ENCODE measurements at regions not wholly inside any gene's neighbourhood (a gene's known extent, or its start where the extent isn't known, plus 50 kb on each side); places are given as distances from the start of the nearest gene placed in this dataset.

DNA sequence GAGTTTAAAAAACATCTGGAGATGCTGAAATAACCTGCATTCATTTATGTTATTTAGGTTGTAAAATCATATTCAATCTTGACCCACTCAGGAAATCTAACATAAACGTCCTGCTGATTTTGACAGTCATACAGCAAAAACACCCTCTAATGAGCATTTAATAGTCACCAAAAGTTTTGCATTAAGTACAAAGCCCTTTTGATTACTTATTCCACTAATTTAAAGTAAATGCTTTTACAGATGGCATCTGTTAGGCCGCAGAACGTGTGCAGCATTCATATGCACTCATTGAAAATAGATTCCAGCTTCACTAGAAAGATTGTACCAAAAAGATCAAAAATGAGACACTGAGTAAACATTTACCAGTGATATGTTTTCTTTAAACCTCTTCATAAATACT is 1295.1 kb downstream of the EFNB2 start:
- Histone ChIP-seq H3K27me3 (no peaks in the 10 kb centered on the region), H3K36me3 (no peaks in the 10 kb centered on the region), H3K4me3 (no peak overlapping the region), H3K4me1 (ENCODE audit: low read depth) (no peaks in the 10 kb centered on the region), H3K9me3 (ENCODE audit: low read depth) (no peaks in the 10 kb centered on the region), H3K27ac (no peak overlapping the region)
- TF ChIP-seq, protein P1, sequence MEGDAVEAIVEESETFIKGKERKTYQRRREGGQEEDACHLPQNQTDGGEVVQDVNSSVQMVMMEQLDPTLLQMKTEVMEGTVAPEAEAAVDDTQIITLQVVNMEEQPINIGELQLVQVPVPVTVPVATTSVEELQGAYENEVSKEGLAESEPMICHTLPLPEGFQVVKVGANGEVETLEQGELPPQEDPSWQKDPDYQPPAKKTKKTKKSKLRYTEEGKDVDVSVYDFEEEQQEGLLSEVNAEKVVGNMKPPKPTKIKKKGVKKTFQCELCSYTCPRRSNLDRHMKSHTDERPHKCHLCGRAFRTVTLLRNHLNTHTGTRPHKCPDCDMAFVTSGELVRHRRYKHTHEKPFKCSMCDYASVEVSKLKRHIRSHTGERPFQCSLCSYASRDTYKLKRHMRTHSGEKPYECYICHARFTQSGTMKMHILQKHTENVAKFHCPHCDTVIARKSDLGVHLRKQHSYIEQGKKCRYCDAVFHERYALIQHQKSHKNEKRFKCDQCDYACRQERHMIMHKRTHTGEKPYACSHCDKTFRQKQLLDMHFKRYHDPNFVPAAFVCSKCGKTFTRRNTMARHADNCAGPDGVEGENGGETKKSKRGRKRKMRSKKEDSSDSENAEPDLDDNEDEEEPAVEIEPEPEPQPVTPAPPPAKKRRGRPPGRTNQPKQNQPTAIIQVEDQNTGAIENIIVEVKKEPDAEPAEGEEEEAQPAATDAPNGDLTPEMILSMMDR (IDR thresholded peaks at IDR 0.05; ENCODE audit: low read depth, low read length) = no peak
- DNase-seq (ENCODE audit: low read depth in 1 of 2, low spot score in 1 of 2) = no peak

DNA sequence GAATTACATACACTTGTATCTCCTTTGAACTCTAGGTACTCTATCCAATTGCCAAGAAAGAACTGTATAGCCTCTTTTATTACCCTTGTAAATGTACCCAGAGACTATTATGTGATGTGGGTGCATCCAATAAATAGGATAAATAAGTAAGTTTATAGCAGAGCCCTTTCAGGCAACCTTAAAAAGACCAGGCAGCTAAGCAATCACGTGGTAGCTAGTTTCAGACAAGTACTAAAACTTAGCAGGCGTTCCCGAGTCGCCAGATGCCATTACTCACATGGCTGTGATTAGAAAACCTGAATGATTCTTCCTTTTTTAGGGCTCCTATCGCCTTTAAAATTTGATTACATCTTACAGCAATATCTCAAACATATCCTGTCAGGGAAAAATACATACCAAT is 1303.0 kb downstream of the EFNB2 start:
- Histone ChIP-seq H3K4me1 (ENCODE audit: low read depth) (no peaks in the 10 kb centered on the region), H3K9me3 (ENCODE audit: low read depth) (no peaks in the 10 kb centered on the region), H3K36me3 (no peaks in the 10 kb centered on the region), H3K4me3 (no peak overlapping the region), H3K27ac (no peak overlapping the region), H3K27me3 (no peaks in the 10 kb centered on the region)
- TF ChIP-seq, protein P1 (IDR thresholded peaks at IDR 0.05; ENCODE audit: low read depth, low read length) = no peak
- DNase-seq (ENCODE audit: low read depth in 1 of 2, low spot score in 1 of 2) = peak in 1 of 2 donors; percentile 6

DNA sequence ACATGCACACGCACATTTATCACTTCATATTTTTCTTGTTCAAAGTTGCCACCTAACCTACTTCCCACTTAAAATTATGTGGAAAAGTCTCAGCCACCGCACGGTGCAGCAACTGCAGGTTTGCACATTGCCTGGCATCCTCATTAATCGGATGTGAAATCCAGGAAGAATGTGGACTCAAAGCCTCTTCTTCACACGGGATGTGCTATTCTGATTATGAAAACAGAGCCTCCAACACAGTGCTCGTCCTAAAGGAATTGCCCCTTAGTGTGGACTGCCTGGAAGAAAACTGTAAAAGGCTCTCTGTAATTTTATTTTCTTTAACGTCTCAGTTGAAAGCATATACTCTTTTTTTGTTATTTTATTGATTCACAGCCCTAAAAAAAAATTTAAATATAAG is 1303.5 kb downstream of the EFNB2 start:
- H3K4me3 ChIP-seq = no peak overlapping the region
- DNase-seq (ENCODE audit: low read depth in 1 of 2, low spot score in 1 of 2) = no peak
- no peaks in the 10 kb centered on the region for H3K9me3 ChIP-seq (ENCODE audit: low read depth)
- H3K4me1 ChIP-seq (ENCODE audit: low read depth) = no peaks in the 10 kb centered on the region
- TF ChIP-seq, protein P1 (IDR thresholded peaks at IDR 0.05; ENCODE audit: low read depth, low read length) = no peak
- no peaks in the 10 kb centered on the region for H3K36me3 ChIP-seq
- no peaks in the 10 kb centered on the region for H3K27me3 ChIP-seq
- H3K27ac ChIP-seq = no peak overlapping the region

DNA sequence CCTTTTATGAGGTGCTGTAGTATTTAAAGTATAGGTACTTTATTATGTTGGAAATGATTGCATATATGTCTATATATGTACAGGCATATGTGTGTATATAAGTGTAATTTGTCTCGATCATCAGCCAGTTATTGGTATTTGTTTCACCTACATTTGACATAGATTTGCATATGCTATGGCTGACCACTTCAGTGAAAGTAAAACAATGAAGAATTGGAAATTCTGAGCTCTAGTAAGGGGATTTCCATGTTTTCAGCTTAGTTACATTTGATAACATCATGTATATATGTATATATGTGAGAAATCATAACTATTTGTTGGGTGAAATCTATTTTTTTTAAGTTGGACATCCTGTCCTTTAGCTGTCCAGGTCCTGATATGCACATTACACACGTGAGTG is 1303.9 kb downstream of the EFNB2 start:
- H3K4me1 ChIP-seq (ENCODE audit: low read depth) = no peaks in the 10 kb centered on the region
- TF ChIP-seq, protein P1 (IDR thresholded peaks at IDR 0.05; ENCODE audit: low read depth, low read length) = no peak
- no peaks in the 10 kb centered on the region for H3K9me3 ChIP-seq (ENCODE audit: low read depth)
- DNase-seq (ENCODE audit: low read depth in 1 of 2, low spot score in 1 of 2) = no peak
- no peaks in the 10 kb centered on the region for H3K27me3 ChIP-seq
- H3K36me3 ChIP-seq = no peaks in the 10 kb centered on the region
- no peak overlapping the region for H3K4me3 ChIP-seq
- no peak overlapping the region for H3K27ac ChIP-seq

DNA sequence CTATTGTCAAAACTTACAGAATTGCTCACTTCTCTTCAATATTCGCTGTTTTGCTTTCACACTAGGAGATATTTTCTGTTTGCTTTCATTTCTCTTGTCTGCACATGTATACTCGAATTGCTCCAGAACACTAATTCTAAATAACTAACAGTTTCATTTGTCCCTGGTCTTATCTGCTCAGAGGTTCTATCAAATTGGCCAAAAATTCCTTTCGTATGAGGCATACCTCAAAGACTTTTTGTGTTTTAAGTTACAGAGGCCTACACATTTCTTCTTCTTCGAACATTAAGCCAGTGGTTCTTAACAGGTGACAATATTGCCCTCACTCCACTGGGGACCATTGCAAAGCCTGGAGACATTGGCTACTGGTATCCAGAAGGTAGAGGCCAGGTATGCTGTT is 1314.6 kb downstream of the EFNB2 start:
- Histone ChIP-seq H3K27ac (no peak overlapping the region), H3K4me3 (no peak overlapping the region), H3K4me1 (ENCODE audit: low read depth) (no peaks in the 10 kb centered on the region), H3K36me3 (no peaks in the 10 kb centered on the region), H3K9me3 (ENCODE audit: low read depth) (no peaks in the 10 kb centered on the region), H3K27me3 (no peaks in the 10 kb centered on the region)
- TF ChIP-seq, protein P1 (IDR thresholded peaks at IDR 0.05; ENCODE audit: low read depth, low read length) = no peak
- peak in 1 of 2 donors; percentile 16 for DNase-seq (ENCODE audit: low read depth in 1 of 2, low spot score in 1 of 2)

DNA sequence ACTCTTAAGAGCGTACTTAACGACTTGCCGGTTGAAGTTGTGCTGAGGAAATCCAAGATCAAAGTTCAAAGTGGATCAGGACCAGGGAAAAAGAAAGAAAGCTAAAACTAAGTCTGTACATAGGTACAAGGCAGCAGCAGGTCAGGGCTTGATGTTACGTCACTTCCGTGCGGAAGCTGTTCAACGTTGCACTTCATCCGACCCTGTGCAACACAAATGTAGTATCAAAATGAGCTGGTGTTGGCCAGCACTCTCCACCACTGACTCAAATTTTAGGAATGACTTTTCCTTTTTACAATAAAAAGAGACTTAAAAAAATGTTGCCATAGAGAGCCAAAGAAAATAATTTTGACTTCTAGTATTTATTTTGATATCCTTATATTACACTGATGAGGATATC is 1315.4 kb downstream of the EFNB2 start:
- no peaks in the 10 kb centered on the region for H3K36me3 ChIP-seq
- H3K4me1 ChIP-seq (ENCODE audit: low read depth) = no peaks in the 10 kb centered on the region
- DNase-seq (ENCODE audit: low read depth in 1 of 2, low spot score in 1 of 2) = peak in 1 of 2 donors; percentile 30
- H3K4me3 ChIP-seq = no peak overlapping the region
- no peaks in the 10 kb centered on the region for H3K9me3 ChIP-seq (ENCODE audit: low read depth)
- H3K27me3 ChIP-seq = no peaks in the 10 kb centered on the region
- H3K27ac ChIP-seq = no peak overlapping the region
- TF ChIP-seq, protein P1 (IDR thresholded peaks at IDR 0.05; ENCODE audit: low read depth, low read length) = no peak

Data from cardiac muscle cell (in vitro differentiated cells and primary cell).